ENCODE measurements at regions not wholly inside any gene's neighbourhood (a gene's known extent, or its start where the extent isn't known, plus 50 kb on each side); places are given as distances from the start of the nearest gene placed in this dataset.

- no peak for DNase-seq
Measured at GRCh38 chr3:66753670-66754069, 244.4 kb upstream of the KBTBD8 start.

GRCh38 chr3:66754613-66755012 lies 243.5 kb upstream of the KBTBD8 start:
- DNase-seq = no peak

GRCh38 chr3:66755924-66756323 lies 242.2 kb upstream of the KBTBD8 start:
- no peak for DNase-seq

- no peak for DNase-seq
Measured at GRCh38 chr3:66756468-66757036, 241.6 kb upstream of the KBTBD8 start.

- no peak for DNase-seq
Measured at GRCh38 chr3:66761093-66761780, 236.9 kb upstream of the KBTBD8 start.

- DNase-seq = no peak
Measured at GRCh38 chr3:66762916-66763693, 235.0 kb upstream of the KBTBD8 start.

GRCh38 chr3:66778107-66778506 lies 220.0 kb upstream of the KBTBD8 start:
- no peak for DNase-seq

GRCh38 chr3:66778777-66779176 lies 219.3 kb upstream of the KBTBD8 start:
- no peak for DNase-seq

- DNase-seq = no peak
Measured at GRCh38 chr3:66785191-66785909, 212.8 kb upstream of the KBTBD8 start.

GRCh38 chr3:66789580-66790237 lies 208.4 kb upstream of the KBTBD8 start:
- DNase-seq = no peak

GRCh38 chr3:66792086-66792485 lies 206.0 kb upstream of the KBTBD8 start:
- no peak for DNase-seq

GRCh38 chr3:66795365-66795764 lies 202.7 kb upstream of the KBTBD8 start:
- DNase-seq = no peak

GRCh38 chr3:66796343-66796742 lies 201.8 kb upstream of the KBTBD8 start:
- DNase-seq = no peak

GRCh38 chr3:66797889-66798560 lies 200.1 kb upstream of the KBTBD8 start:
- no peak for DNase-seq

GRCh38 chr3:66800941-66801545 lies 197.1 kb upstream of the KBTBD8 start:
- no peak for DNase-seq

GRCh38 chr3:66803206-66803605 lies 194.9 kb upstream of the KBTBD8 start:
- no peak for DNase-seq

GRCh38 chr3:66803721-66804695 lies 194.1 kb upstream of the KBTBD8 start:
- no peak for DNase-seq

- DNase-seq = no peak
Measured at GRCh38 chr3:66808891-66809594, 189.1 kb upstream of the KBTBD8 start.

GRCh38 chr3:66809595-66809958 lies 188.5 kb upstream of the KBTBD8 start:
- DNase-seq = no peak

GRCh38 chr3:66812136-66812535 lies 186.0 kb upstream of the KBTBD8 start:
- no peak for DNase-seq

Data from NCI-H510A treated with DMSO at 0.1 percent for 48 hours (cell line).